Fibroblast of peridontal ligament (primary cell): ENCODE measurements at regions not wholly inside any gene's neighbourhood (a gene's known extent, or its start where the extent isn't known, plus 50 kb on each side); places are given as distances from the start of the nearest gene placed in this dataset.
"Not testable (repeated sequence)": the region's sequence is repeated elsewhere in the genome, so short reads cannot be mapped to it uniquely, and the experiment has no call there.

ENCODE experiments used
- DNase-seq: peaks from one replicate; pipeline ENCODE4 v3.0.0-alpha.2; 2010; ENCODE audit errors: extremely low read depth

DNA sequence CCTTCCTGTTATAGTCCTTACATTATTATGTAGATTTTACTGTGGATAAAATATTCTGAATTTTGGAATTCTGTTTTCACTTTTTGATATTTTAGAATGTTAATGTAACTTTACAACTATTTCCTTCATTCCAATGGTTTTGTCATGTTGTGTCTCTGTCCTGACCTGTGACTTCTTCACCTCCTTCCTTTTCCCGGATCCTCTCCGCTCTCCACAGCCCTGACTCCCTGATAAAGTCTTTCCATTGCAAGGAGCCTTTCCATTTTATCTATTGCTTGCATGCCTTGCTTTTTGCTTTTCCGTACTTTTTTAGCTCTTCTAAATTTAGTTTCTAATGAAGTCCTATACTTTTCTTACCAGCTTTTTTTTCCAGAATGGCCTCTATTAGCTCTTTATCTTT is 117.6 kb upstream of the ARRDC3 start:
- no peak for DNase-seq

DNA sequence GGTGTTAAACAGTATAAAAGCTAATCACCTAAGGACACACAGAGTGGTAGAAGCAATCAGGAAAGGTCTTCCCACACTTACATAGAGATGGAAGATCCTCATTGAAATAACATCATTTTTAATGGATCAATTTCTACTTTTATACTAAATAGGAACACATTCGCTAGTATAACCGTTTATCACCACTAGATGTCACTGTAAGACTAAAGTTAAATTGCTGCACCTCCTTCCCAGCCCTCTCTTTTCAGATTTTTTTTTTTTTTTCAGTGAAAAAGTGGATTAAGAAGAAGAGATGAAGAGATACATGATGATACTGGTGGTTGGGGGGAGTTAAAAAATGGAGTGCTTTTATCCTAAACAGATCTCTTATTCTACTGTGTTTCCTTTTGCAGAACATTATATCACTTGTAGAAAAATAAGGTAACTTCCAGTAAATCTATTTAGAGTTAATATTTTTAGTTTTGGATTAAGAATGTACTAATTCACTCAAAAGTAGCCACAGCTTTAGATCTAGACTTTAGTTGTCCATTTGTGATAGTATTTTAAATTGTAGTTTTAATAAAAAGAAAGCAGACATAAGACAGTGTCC is 116.9 kb upstream of the ARRDC3 start:
- DNase-seq, result peak; percentile 78

DNA sequence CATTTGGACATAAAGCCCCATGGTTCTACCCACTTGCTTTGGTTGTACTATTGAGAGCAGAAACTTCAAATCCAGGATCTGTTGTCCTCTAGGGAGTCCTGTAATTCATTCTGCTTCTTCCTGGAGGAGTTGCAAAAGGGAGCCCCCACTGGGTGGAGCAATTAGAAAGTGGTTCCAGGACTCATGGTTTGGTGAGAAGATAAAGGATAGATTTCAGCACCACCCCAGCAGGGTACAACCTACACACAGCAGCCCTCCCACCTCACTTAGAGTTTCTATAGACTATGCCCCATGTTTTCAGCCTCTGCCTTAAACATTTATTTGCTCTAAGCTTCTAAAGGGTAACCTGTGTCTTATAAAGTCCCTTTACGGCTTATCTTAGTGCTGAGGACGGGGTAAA is 112.6 kb upstream of the ARRDC3 start:
- DNase-seq, result no peak

DNA sequence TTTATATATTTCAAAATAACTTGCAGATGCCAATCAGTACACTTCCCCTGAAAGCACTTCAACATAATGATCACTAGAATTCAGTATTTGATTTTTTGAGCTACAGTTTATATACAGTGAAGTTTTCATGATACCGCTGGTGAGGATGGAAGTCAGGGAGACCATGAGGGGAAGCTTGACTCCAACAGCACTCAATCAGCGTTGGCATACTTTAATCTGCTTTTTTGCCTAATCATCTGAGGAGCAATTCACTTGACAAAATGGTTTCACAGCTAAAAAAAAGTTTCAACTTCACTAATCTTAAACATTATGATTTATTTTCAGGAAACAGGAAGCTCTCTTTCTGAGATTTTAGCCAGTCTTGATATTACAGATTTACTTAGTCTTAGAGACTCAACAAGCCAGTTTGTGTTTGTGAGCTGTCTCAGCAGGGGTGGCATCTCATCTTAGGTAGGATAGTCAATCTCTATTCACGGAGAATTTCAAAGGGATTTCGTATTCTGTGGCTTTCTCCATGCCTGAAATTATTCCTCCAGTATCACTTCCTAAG is 111.4 kb upstream of the ARRDC3 start:
- no peak for DNase-seq

DNA sequence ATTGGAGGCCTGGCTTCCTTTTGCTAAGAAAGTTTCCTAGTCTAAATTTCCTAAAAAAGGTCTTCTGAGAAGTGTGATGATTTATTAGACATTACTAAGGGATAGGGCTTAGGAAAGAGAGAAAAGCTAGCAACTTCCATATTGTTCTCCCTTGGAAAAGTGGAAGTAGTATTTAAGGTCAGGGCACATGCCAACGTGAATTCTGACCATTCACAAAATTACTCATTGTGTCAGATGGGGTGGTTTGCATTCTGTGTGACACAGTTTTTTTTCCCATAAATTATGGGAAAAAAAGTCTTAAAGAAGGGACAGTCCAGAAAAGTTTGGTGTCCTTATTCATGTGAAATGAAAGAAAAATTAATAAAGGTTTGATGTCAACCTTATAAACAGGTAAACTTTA is 110.0 kb upstream of the ARRDC3 start:
- DNase-seq, result no peak

DNA sequence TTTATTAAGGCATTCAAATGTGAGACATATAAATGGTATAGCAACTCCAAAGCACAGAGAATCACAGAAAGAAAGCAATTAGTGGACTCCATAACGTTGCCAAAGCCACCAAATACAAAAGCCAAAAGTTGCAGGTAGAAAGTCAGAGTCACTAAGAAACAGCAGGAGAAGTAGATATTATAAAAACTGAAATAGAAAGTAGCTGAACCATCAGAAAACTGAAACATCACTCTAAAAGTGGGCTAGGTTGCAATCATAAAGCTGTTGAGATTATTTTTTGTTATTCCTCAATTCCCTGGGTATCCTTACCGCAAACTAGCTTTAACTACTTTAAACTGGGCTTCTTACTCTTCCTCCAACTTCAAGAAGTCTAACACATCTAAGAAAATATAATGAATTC is 108.1 kb upstream of the ARRDC3 start:
- no peak for DNase-seq

DNA sequence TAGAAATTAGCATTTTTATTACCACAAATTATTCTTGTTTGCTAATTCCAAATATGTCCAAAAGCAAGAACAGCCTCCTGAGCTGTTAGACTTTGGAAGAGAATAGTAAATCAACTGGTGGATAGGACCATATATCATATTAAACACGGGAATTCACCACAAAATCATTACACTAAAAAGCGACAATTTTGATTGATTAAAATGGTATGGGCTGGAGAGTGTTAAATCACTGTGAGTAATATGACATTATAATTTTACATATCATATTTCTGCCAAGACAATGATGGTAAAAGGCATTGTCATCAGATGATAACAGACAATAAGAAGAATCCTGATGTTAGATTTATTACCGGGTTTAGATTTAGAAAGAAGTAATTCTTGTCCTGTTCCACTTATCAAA is 107.2 kb upstream of the ARRDC3 start:
- no peak for DNase-seq

DNA sequence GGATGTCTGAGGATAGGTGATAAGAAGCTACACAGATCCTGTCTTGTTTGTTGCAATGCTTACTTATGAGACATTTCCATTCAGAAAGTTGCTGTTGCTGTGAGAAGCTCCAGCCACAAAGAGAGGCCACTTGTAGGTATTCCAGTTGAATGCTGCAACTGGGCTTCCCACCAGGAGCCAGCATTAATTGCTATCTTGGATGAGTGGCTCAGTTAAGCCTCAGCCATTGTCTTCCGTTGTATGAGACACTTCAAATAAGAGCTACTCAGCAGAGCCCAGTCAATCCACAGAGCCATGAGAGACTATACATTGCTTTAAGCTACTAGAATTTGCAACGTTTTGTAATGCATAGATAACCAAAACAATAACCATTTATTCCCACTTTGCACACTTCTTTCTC is 104.3 kb upstream of the ARRDC3 start:
- DNase-seq, result no peak

DNA sequence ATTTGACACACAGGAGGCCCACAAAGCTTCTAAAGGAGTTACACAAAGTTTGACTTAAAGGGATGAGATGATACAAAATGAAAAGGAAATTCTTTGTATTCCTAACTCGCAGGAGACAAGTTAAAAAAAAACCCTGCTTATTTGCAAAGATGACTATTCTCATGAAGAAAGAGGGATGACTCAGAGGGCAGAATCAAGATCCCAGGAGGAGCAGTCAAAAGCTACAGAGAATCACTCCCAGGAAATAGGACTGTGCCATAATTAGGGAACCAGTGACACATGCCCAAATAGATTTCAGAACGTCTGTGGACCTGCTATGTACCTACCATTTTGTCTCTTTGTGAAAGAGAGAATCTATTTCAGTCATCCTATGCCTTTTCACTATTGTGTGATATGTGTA is 103.5 kb upstream of the ARRDC3 start:
- peak; percentile 35 for DNase-seq

DNA sequence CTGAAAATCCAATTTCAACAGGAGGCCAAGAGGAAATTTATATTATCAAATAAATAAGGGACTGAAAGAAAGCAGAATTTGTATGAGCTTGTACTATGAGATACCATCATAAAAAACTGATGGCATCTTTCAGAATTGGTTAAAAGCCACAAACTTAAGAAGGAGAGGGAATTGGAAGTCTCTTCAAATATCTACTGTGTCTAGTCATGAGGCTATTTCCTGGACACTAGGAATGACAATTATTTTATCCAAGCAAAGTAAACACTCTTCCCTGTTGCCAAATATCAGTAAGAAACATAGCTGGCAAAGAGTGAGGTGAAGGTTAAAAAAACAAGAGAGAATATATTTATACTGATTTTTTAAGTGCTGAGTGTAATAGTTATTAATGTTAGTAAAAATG is 101.5 kb upstream of the ARRDC3 start:
- DNase-seq, result no peak

DNA sequence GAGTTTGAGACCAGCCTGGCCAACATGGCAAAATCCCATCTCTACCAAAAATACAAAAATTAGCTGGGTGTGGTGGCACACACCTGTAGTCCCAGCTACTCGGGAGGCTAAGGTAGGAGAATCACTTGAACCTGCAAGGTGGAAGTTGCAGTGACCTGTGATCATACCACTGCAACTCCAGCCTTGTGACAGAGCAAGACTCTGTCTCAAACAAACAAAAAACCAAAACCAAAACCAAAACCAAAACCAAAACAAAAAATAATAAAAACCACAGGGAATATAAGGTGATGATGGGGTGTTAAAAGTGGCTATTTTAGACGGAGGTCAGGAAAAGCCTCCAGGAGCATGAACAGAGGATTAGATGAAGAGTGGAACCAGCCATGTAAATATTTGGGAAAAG is 96.3 kb upstream of the ARRDC3 start:
- DNase-seq, result not testable (repeated sequence)

DNA sequence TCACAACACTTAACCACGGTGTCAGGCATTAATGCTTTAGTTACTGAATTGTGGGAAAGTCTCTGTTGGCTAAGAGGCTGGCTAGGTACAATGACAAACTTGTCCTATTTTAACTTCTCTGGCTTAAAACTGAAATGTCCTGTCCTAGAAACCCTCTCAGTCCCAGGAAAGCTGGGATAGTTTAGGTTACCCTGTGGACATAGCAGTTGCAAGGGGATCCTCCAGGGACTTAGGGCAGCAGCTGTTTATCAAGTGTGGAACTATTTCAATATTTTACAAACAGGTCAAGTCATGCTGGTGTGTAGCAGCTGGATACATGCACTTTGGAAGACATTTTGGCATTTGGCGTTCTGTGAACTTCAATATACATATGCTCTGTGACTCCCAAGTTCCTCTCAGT is 95.0 kb upstream of the ARRDC3 start:
- DNase-seq, result no peak

DNA sequence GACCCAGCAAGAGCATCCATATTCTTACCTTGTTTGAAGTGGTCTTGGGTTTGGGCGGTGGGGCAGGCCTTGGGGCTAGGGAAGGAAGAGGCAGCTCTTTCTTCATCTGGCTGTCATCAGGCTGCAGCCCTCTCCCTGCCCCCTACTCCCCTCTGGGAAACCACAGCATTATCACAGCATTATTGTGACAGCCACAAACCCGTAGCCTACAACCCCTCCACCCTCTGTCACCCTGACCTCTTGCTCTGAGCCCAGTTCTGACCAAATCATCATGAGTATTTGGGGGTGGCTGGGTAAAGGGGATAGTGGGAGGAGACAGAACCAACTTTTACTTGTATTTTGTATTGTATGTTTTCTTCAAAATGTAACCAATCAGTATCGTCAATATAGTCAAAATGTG is 94.3 kb upstream of the ARRDC3 start:
- DNase-seq, result no peak

DNA sequence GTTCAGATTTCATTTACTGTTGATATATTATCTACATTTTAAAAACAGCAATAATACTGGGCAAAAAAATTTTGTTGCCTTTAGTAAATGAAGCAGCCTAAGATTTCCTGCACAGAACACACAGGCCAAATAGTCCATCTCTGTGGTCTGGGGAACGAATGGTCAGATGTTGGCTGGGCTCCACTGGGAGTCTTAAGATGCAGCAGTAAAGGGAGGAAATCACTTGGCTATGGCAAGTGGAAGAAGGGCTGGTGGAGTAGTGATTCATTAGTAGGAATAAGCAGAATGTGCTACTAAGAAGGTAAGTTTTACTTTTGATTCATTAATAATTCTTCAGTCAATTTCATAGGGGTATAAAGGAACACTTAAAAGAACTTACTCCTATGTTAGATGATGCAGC is 91.1 kb upstream of the ARRDC3 start:
- DNase-seq, result no peak

DNA sequence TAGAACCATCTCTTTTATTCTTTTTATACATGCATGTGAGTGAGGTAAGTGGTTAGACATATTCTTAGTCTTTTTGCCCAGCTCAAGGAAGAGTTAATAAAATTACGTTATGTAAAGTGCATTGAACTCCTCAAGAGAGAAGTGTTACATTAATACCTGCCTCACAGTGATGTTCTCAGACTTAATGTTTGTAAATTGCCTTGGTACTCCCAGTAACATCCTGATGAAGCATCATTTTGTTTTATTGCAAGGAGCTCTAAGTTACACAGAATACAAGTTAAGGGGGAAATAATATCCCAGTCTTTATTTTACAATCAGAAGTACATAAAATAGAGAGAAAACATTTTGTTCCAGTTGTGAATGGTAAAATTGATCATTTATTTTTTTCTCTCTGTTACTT is 89.5 kb upstream of the ARRDC3 start:
- DNase-seq, result no peak

DNA sequence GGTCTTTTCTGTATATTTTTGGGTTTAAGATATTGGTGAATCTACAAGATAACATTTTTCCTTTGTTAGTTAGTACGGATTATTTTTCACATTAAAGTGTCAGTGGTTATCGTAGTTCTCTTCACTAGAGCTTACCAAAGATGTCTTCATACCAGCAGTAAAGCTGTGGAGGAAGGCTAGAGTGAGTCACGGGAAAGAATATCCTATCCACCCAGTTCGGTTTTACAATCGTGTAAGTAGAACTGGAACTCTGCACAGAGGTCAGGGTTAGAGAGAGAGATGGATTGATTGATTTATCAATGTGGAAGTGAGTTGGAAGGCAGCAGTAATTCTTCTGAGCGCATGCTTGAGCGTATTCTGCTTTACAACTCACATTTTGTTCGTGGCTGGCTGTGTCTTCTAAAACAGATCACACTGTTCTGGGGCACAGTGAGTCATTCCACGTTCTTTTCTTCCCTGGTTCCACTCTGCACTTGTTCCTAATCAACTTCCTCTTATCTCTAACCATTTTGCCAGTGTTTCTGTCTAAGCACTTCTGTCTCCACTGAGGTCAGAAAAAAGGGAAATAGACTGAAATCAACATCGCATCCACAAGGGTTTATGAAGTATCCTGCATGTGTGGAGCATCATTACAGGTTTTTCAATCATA is 86.5 kb upstream of the ARRDC3 start:
- DNase-seq, result no peak

DNA sequence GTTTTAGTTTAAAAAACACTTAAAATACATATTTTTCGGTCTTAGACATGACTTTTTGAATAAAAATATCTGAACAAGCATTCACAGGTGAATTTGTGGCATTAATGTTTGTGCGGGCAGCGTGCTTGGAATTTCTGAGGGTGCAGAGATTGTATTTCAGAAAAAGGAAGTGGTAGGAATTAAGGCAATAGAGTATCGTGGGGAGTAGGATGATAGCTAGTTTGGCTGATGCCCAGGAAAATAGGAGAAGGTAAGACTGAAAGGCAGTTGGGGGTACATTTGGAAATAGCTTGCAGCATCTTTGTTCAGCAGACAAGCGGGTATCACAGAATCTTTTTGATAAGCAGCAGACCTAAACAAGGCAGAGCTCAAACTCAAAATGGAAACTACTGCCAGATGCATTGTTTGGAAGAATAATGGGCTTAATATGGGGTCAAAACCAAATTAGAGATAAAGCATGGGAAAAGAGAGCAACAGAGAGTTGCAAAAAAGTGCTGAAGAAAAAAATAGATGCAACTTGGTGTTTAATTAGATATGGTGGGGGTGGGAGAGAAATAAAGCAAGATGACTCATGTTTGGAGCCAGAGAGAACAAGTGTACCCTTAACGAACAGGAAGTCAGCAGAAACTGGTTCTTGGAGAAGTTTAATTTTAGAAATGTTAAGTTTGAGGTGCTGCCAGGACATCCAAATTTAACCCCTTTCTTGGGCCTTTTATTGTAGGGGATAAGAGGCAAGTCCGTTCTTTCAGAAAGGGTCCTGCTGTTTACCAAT is 85.7 kb upstream of the ARRDC3 start:
- DNase-seq, result no peak

DNA sequence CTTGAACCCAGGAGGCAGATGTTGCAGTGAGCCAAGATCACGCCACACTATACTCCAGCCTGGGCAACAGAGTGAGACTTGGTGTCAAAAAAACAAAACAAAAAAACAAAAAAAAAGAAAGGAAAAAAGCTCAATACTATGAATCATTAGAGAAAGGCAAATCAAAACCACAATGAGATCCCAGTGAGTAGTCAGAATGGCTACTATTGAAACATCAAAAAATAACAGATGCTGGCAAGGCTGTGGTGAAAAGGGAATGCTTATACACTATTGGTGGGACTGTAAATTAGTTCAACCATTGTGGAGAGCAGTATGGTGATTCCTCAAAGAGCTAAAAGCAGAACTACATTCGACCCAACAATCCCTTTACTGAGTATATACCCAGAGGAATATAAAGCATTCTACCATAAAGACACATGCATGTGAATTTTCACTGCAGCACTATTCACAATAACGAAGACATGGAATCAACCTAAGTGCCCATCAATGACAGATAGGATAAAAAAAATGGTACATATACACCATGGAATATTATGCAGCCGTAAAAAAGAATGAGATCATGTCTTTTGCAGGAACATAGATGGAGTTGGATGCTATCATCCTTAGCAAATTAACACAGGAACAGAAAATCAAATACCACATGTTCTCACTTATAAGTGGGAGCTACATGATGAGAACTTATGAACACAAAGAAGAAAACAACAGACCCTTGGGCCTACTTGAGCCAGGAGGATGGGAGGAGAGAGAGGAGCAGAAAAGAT is 81.9 kb upstream of the ARRDC3 start:
- no peak for DNase-seq

DNA sequence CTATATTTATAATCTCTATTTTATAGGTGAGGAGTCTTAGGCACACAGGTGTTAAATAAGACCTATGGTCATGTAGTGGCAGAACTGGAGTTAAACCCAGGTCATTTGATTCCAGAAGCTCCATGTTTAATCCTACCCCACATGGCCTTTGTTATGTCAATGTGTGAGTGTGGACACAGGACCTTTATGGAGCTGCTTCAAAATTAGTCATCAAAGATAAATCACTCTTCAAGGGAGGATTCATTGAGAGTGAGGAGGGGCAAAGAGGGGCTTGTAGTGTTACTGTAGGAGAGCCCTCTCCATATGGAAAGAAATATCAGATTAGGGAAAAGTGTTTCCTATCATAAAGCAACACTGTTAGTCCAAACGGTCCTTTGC is 74.6 kb upstream of the ARRDC3 start:
- DNase-seq, result no peak

DNA sequence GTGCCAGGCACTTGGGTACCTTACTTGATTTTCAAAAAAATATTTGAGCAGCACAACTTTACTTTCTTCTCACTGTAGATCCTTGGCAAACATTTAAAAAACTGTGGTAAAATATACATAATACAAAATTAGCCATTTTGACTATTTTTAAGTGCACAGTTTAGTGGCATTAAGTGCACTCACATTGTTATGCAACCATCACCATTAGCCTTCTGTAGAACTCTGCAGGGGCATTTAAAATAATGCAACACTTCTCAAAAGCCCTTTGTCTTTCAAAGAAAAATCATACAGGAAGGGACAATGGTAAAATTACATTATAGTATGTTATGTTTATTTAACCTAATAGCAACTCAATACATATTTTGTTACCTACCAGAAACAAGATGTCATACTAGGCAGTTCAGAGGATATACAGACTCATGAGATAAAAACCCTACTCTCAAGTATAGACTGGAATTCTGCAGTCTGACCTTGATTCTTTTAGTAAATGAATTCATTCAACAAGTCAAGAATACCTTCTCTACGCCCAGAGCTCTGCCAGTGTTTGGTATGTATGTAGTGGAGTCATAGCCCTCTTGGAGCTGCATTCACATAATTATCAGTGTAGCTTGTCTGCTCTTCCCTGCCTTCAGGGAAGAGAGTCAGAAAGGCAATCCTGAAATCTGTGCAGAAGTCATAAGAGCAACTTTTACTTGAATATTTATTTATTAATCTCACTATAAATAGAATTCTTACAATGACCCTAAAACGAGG is 74.0 kb upstream of the ARRDC3 start:
- no peak for DNase-seq

DNA sequence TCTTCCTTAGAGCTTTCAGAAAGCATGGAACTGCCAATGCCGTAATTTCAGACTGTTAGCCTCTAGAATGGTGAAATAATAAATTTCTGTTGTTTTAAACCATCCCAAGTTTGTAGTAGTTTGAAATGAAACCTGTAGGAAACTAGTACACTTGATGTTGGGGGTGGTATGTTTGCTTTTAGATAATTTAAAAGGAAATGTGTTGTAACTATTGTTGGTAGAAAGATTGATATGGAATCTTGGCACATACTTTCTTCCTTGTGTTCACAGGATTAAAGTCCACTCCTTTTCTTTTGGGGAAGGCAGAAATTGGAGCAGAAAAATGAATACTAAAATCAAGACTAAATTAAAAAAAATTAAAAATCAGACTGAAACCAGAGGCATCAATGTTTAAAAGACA is 66.0 kb upstream of the ARRDC3 start:
- no peak for DNase-seq

DNA sequence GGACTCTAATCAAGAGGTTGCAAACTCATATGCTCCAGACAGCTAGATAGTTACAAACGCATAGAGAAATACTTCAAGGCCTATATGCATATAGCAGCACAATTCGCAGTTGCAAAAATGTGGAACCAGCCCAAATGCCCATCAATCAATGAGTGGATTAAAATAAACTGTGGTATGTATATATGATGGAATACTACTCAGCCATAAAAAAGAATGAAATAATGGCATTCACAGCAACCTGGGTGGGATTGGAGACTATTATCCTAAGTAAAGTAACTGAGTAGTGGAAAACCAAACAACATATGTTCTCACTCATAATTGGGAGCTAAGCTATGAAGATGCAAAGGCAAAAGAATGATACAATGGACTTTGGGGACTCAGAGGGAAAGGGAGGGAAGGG is 65.0 kb upstream of the ARRDC3 start:
- DNase-seq, result not testable (repeated sequence)
